H1 (cell line): ENCODE measurements at regions not wholly inside any gene's neighbourhood (a gene's known extent, or its start where the extent isn't known, plus 50 kb on each side); places are given as distances from the start of the nearest gene placed in this dataset.

Source experiments
- CTCF ChIA-PET: fragments of 300-600 bp; sonication (Branson Sonifier 250); formaldehyde crosslinking; loops from one replicate; lab custom pipeline; 2021; ENCODE audit not compliant: partially characterized antibody; lab: Charles Lee
- POLR2A ChIA-PET: fragments of 300-600 bp; sonication (Branson Sonifier 250); formaldehyde crosslinking; loops from one replicate; lab custom pipeline; 2021; ENCODE audit warnings: inconsistent platforms; ENCODE audit not compliant: partially characterized antibody; lab: Charles Lee
- DNase-seq, 2 experiments: peaks; one replicate each; pipeline versions ENCODE4 v3.0.0 to v3.0.0-alpha.2; 2010 to 2022; ENCODE audit warnings: low spot score in 2 of 2, low read depth in 1 of 2, mixed read lengths in 1 of 2
- FAIRE-seq: peaks from 2 replicates; lab custom pipeline; 2011; peaks lifted over from hg19 to GRCh38; lab: Jason Lieb, UNC
- H2AFZ ChIP-seq: 2 replicates; pipeline ENCODE4 v1.8.1; 2012; ENCODE audit warnings: low read length, inconsistent platforms
- H2AK5ac ChIP-seq: 2 replicates; pipeline ENCODE4 v1.6.1; 2013; ENCODE audit warnings: low read depth, low read length
- H2BK120ac ChIP-seq: replicated peaks from 2 replicates; pipeline ENCODE3; 2013; ENCODE audit warnings: low read depth, low read length, inconsistent platforms
- H2BK12ac ChIP-seq: 2 replicates; pipeline ENCODE4 v1.6.1; 2013; ENCODE audit warnings: low read depth, low read length
- H2BK15ac ChIP-seq: 2 replicates; pipeline ENCODE4 v1.6.1; 2013; ENCODE audit warnings: low read length
- H2BK20ac ChIP-seq: 2 replicates; pipeline ENCODE4 v1.6.1; 2013; ENCODE audit warnings: low read length
- H2BK5ac ChIP-seq: 2 replicates; pipeline ENCODE4 v1.6.1; 2013; ENCODE audit warnings: low read depth, low read length
- H3K14ac ChIP-seq: 2 replicates; pipeline ENCODE4 v1.6.1; 2013; ENCODE audit warnings: inconsistent platforms; ENCODE audit not compliant: insufficient read length
- H3K18ac ChIP-seq: 2 replicates; pipeline ENCODE4 v1.6.1; 2013; ENCODE audit warnings: low read length; ENCODE audit errors: extremely low read depth
- H3K23ac ChIP-seq: 2 replicates; pipeline ENCODE4 v1.6.1; 2013; ENCODE audit warnings: inconsistent platforms; ENCODE audit not compliant: insufficient read length
- H3K23me2 ChIP-seq: 2 replicates; pipeline ENCODE4 v1.6.1; 2013; ENCODE audit warnings: low read depth, low read length
- H3K27ac ChIP-seq: 2 replicates; pipeline ENCODE4 v1.6.1; 2011; ENCODE audit warnings: low read depth, low read length, inconsistent platforms
- H3K27me3 ChIP-seq, 4 experiments: replicated peaks in 1 of 4; 1 replicate in 1 of 4; 2 replicates in 3 of 4; pipeline versions ENCODE4 v1.6.1 to v1.8.1; 2011 to 2013; ENCODE audit warnings: low read length in 3 of 4, mild to moderate bottlenecking in 3 of 4, inconsistent platforms in 2 of 4, mixed read lengths in 2 of 4, moderate library complexity in 1 of 4; ENCODE audit not compliant: control insufficient read depth in 3 of 4, insufficient read depth in 3 of 4; ENCODE audit errors: extremely low read depth in 1 of 4
- H3K36me3 ChIP-seq, 4 experiments: 2 replicates each; pipeline versions ENCODE4 v1.6.1 to v1.8.1; 2011 to 2013; ENCODE audit warnings: mild to moderate bottlenecking in 4 of 4, low read length in 3 of 4, moderate library complexity in 2 of 4, control low read depth in 1 of 4, inconsistent platforms in 1 of 4; ENCODE audit not compliant: insufficient read depth in 4 of 4, control insufficient read depth in 2 of 4
- H3K4ac ChIP-seq: replicated peaks from 2 replicates; pipeline ENCODE3; 2013; ENCODE audit warnings: low read length, low read depth, mixed read lengths, inconsistent platforms; ENCODE audit not compliant: insufficient read length
- H3K4me1 ChIP-seq, 4 experiments: replicated peaks in 1 of 4; 1 replicate in 1 of 4; 2 replicates in 3 of 4; pipeline versions ENCODE4 v1.6.1 to v1.8.1; 2011 to 2013; ENCODE audit warnings: low read length in 3 of 4, inconsistent platforms in 2 of 4, mixed read lengths in 1 of 4; ENCODE audit not compliant: insufficient read depth in 4 of 4, control insufficient read depth in 3 of 4
- H3K4me2 ChIP-seq, 2 experiments: 2 replicates each; pipeline versions ENCODE4 v1.6.1 to v1.8.1; 2011 to 2013; ENCODE audit warnings: low read depth in 2 of 2, low read length in 2 of 2, control low read depth in 1 of 2, inconsistent platforms in 1 of 2, mild to moderate bottlenecking in 1 of 2; ENCODE audit not compliant: insufficient read depth in 1 of 2
- H3K4me3 ChIP-seq, 4 experiments: fragments of 200-600, 300-600 bp in 1 of 4; sonication (generic), shearing (Covaris generic), sonication (Bioruptor Twin) in 1 of 4; 2 replicates each; pipeline versions ENCODE4 v1.5.1 to v1.8.1; 2011 to 2016; ENCODE audit warnings: low read length in 4 of 4, low read depth in 3 of 4, control low read depth in 2 of 4, inconsistent platforms in 2 of 4, mild to moderate bottlenecking in 2 of 4, mixed read lengths in 1 of 4, moderate library complexity in 1 of 4; ENCODE audit not compliant: insufficient read depth in 2 of 4; ENCODE audit errors: extremely low read depth in 1 of 4
- H3K56ac ChIP-seq: replicated peaks from 2 replicates; pipeline ENCODE3; 2013; ENCODE audit warnings: low read depth, mild to moderate bottlenecking, mixed read lengths, low read length, inconsistent platforms; ENCODE audit not compliant: insufficient read length
- H3K79me1 ChIP-seq: 2 replicates; pipeline ENCODE4 v1.6.1; 2013; ENCODE audit warnings: low read depth, low read length, control low read depth
- H3K79me2 ChIP-seq, 2 experiments: 2 replicates each; pipeline versions ENCODE4 v1.6.1 to v1.8.1; 2012 to 2013; ENCODE audit warnings: low read length in 2 of 2, mild to moderate bottlenecking in 2 of 2, inconsistent platforms in 1 of 2; ENCODE audit not compliant: insufficient read depth in 2 of 2, control insufficient read depth in 1 of 2
- H3K9ac ChIP-seq, 4 experiments: replicated peaks in 1 of 4; 1 replicate in 1 of 4; 2 replicates in 3 of 4; pipeline versions ENCODE4 v1.6.1 to v1.8.1; 2011 to 2013; ENCODE audit warnings: low read depth in 3 of 4, low read length in 3 of 4, control low read depth in 2 of 4, mild to moderate bottlenecking in 2 of 4, moderate library complexity in 2 of 4, inconsistent platforms in 1 of 4; ENCODE audit errors: extremely low read depth in 1 of 4
- H3K9me3 ChIP-seq, 2 experiments: 2 replicates each; pipeline versions ENCODE4 v1.6.1 to v1.8.1; 2012 to 2013; ENCODE audit warnings: mild to moderate bottlenecking in 2 of 2, moderate library complexity in 2 of 2, control low read depth in 1 of 2, inconsistent platforms in 1 of 2, low read depth in 1 of 2, low read length in 1 of 2, mixed read lengths in 1 of 2; ENCODE audit not compliant: insufficient read depth in 2 of 2
- H4K20me1 ChIP-seq, 2 experiments: replicated peaks in 1 of 2; 2 replicates each; pipeline versions ENCODE3 to v1.8.1; 2011 to 2013; ENCODE audit warnings: inconsistent platforms in 2 of 2, low read length in 2 of 2, mild to moderate bottlenecking in 1 of 2; ENCODE audit not compliant: insufficient read depth in 2 of 2, control insufficient read depth in 1 of 2
- H4K5ac ChIP-seq: 2 replicates; pipeline ENCODE4 v1.6.1; 2013; ENCODE audit warnings: low read length, low read depth, mixed read lengths, inconsistent platforms; ENCODE audit not compliant: insufficient read length
- H4K8ac ChIP-seq: 2 replicates; pipeline ENCODE4 v1.8.0; 2013; ENCODE audit warnings: mild to moderate bottlenecking, moderate library complexity, low read length, inconsistent platforms; ENCODE audit not compliant: insufficient read depth; ENCODE audit errors: extremely low read depth
- H4K91ac ChIP-seq: replicated peaks from 2 replicates; pipeline ENCODE3; 2013; ENCODE audit warnings: low read length, mixed read lengths, inconsistent platforms; ENCODE audit not compliant: insufficient read length
- CREB1 ChIP-seq: IDR thresholded peaks from 2 replicates; pipeline ENCODE4 v1.6.1; 2012; ENCODE audit warnings: inconsistent platforms
- PHF8 ChIP-seq: fragments of 200-600 bp; sonication (generic); conservative IDR thresholded peaks from 2 replicates; pipeline ENCODE4 v1.7.1; 2012; ENCODE audit warnings: low read depth, mild to moderate bottlenecking, inconsistent platforms, low read length, moderate library complexity
- SUZ12 ChIP-seq: fragments of 200-600 bp; sonication (generic); IDR thresholded peaks from 2 replicates; pipeline ENCODE4 v1.6.1; 2012; ENCODE audit warnings: mild to moderate bottlenecking, inconsistent platforms, low read length, moderate library complexity, mixed read lengths
- TBP ChIP-seq: IDR thresholded peaks from 2 replicates; pipeline ENCODE4 v1.6.1; 2011; ENCODE audit warnings: low read depth, low read length, improper control_type of control experiment
- WGBS, 2 experiments: shearing (Covaris generic) in 1 of 2; methylation state at CpG; one replicate each; pipeline versions ENCODE4 v1.1.6 to v1.1.7; 2013 to 2015; ENCODE audit warnings: low lambda C conversion rate in 2 of 2, mixed read lengths in 2 of 2, inconsistent platforms in 1 of 2, low coverage in 1 of 2, missing lambda C conversion rate in 1 of 2; ENCODE audit not compliant: insufficient replicate concordance in 2 of 2, insufficient coverage in 1 of 2, insufficient read length in 1 of 2; ENCODE audit errors: extremely low coverage in 1 of 2, missing lambda C conversion rate in 1 of 2; 5-methylcytosine and 5-hydroxymethylcytosine counted together

GRCh38 chr12:88812610-88813009 is 232.3 kb upstream of the KITLG start:
- Histone ChIP-seq H3K79me1 (no peaks in the 10 kb centered on the region), H3K4me1 (no peaks in the 10 kb centered on the region; a peak in 1 of 7 replicates), H2BK12ac (no peak overlapping the region), H3K36me3 (no peaks in the 10 kb centered on the region), H3K9me3 (no peaks in the 10 kb centered on the region), H3K23me2 (no peaks in the 10 kb centered on the region), H2AK5ac (no peak overlapping the region), H3K14ac (no peak overlapping the region), H3K4me2 (no peak overlapping the region), H3K27me3 (no peaks in the 10 kb centered on the region), H3K79me2 (no peaks in the 10 kb centered on the region), H4K8ac (no peak overlapping the region), H2BK20ac (no peak overlapping the region), H4K5ac (no peak overlapping the region), H3K4ac (no peak overlapping the region), H3K4me3 (no peak overlapping the region), H4K20me1 (no peaks in the 10 kb centered on the region), H4K91ac (no peak overlapping the region), H3K23ac (no peak overlapping the region), H2AFZ (no peak overlapping the region), H2BK5ac (no peak overlapping the region), H3K56ac (no peak overlapping the region), H2BK120ac (no peak overlapping the region), H3K18ac (no peak overlapping the region), H3K9ac (no peak overlapping the region), H2BK15ac (no peak overlapping the region), H3K27ac (no peak overlapping the region)
- WGBS, 2 experiments = 90% methylated on average over 1 of the region's 1 CpG; no CpG with 5 or more reads in 1 of the 2 experiments
- CTCF ChIA-PET = no interaction called here
- POLR2A ChIA-PET = no interaction called here
- TF ChIP-seq CREB1 (no peak), TBP (no peak), PHF8 (no peak), SUZ12 (no peak)
- DNase-seq = no peak
- no peak for FAIRE-seq
